ENCODE measurements at regions not wholly inside any gene's neighbourhood (a gene's known extent, or its start where the extent isn't known, plus 50 kb on each side); places are given as distances from the start of the nearest gene placed in this dataset.
A peak's percentile ranks its signal among the peaks of the same experiment; 100 is the strongest.

- TF ChIP-seq SIN3A (IDR thresholded peaks at IDR 0.05; ENCODE audit: borderline replicate concordance, insufficient read depth, low read length) (no peak), REST (IDR thresholded peaks at IDR 0.05; ENCODE audit: insufficient read depth in 1 of 2, low read depth in 2 of 2, low read length in 2 of 2) (no peak), FOXP2 (optimal IDR thresholded peaks at IDR 0.05; ENCODE audit: borderline replicate concordance, extremely low read depth, extremely low read length, insufficient read depth) (no peak), TAF1 (IDR thresholded peaks at IDR 0.05; ENCODE audit: borderline replicate concordance, insufficient read depth, low read length) (no peak), POLR2AphosphoS5 (IDR thresholded peaks at IDR 0.05; ENCODE audit: low read depth, low read length) (no peak)
These were observed 55.5 kb downstream of the GSPT2 start for GRCh38 chrX:51798701-51799100.

GRCh38 chrX:51802917-51803688 lies 59.9 kb downstream of the GSPT2 start:
- TF ChIP-seq REST (IDR thresholded peaks at IDR 0.05; ENCODE audit: insufficient read depth in 1 of 2, low read depth in 2 of 2, low read length in 2 of 2) (no peak), FOXP2 (optimal IDR thresholded peaks at IDR 0.05; ENCODE audit: borderline replicate concordance, extremely low read depth, extremely low read length, insufficient read depth) (no peak), POLR2AphosphoS5 (IDR thresholded peaks at IDR 0.05; ENCODE audit: low read depth, low read length) (peak; percentile 56; the same call in 1 of the 2 replicates)

DNA sequence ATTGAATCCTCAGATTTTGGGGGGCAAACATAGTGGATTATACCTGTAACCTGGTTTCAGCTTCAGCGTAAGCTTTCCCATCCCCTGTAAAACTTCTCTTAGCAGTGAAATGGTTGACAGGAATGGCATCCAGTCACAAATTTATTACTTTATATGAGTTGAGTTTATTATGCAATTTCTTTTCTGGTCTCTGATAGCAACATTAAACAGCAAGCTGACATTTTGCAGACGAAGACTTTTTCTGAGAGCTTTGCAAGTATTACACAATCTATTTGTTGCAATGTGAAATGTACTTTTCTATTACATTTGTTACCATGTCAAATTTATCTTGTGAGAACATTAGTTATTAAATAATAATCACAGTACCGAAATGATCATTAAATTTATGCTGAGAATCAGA lies 60.6 kb downstream of the GSPT2 start:
- no peak for TF ChIP-seq FOXP2 (optimal IDR thresholded peaks at IDR 0.05; ENCODE audit: borderline replicate concordance, extremely low read depth, extremely low read length, insufficient read depth)
- no peak for TF ChIP-seq SIN3A (IDR thresholded peaks at IDR 0.05; ENCODE audit: borderline replicate concordance, insufficient read depth, low read length)
- TF ChIP-seq TAF1 (IDR thresholded peaks at IDR 0.05; ENCODE audit: borderline replicate concordance, insufficient read depth, low read length): no peak
- TF ChIP-seq POLR2AphosphoS5 (IDR thresholded peaks at IDR 0.05; ENCODE audit: low read depth, low read length): no peak
- TF ChIP-seq REST (IDR thresholded peaks at IDR 0.05; ENCODE audit: insufficient read depth in 1 of 2, low read depth in 2 of 2, low read length in 2 of 2): no peak

- TF ChIP-seq TAF1 (IDR thresholded peaks at IDR 0.05; ENCODE audit: borderline replicate concordance, insufficient read depth, low read length): no peak
- TF ChIP-seq FOXP2 (optimal IDR thresholded peaks at IDR 0.05; ENCODE audit: borderline replicate concordance, extremely low read depth, extremely low read length, insufficient read depth): no peak
- no peak for TF ChIP-seq REST (IDR thresholded peaks at IDR 0.05; ENCODE audit: insufficient read depth in 1 of 2, low read depth in 2 of 2, low read length in 2 of 2)
These were observed 61.5 kb downstream of the GSPT2 start for GRCh38 chrX:51804741-51805140.
